Tibial nerve (tissue), 4 donors: ENCODE measurements at regions not wholly inside any gene's neighbourhood (a gene's known extent, or its start where the extent isn't known, plus 50 kb on each side); places are given as distances from the start of the nearest gene placed in this dataset.

ENCODE experiments used
- DNase-seq, 2 donors: peaks; one replicate each; pipeline ENCODE4 v3.0.0-alpha.2; 2019; ENCODE audit warnings: low spot score in 2 of 2
- H3K27ac ChIP-seq, 4 donors: fragments of 200-600 bp; sonication (generic) in 3 of 4; one replicate each; pipeline ENCODE4 v1.5.1; 2017 to 2019; ENCODE audit warnings: mild to moderate bottlenecking in 1 of 4
- H3K27me3 ChIP-seq, 2 donors: fragments of 200-600 bp; sonication (generic) in 1 of 2; one replicate each; pipeline versions ENCODE4 v1.5.1 to v1.6.0; 2017 to 2019
- H3K36me3 ChIP-seq, 3 donors: fragments of 200-600 bp; sonication (generic); one replicate each; pipeline ENCODE4 v1.5.1; 2018 to 2019
- H3K4me1 ChIP-seq, 4 donors: fragments of 200-600 bp; sonication (generic) in 3 of 4; one replicate each; pipeline ENCODE4 v1.5.1; 2017 to 2019
- H3K4me3 ChIP-seq, 4 donors: fragments of 200-600 bp; sonication (generic) in 3 of 4; one replicate each; pipeline ENCODE4 v1.5.1; 2017 to 2019; ENCODE audit warnings: mild to moderate bottlenecking in 1 of 4, moderate library complexity in 1 of 4
- H3K9me3 ChIP-seq, 4 donors: fragments of 200-600 bp; sonication (generic) in 3 of 4; one replicate each; pipeline ENCODE4 v1.5.1; 2017 to 2019
- EP300 ChIP-seq, 2 donors: sonication (generic); formaldehyde crosslinking; IDR thresholded peaks; one replicate each; pipeline ENCODE4 v1.6.1; 2017; ENCODE audit warnings: antibody characterized with exemption in 2 of 2, mild to moderate bottlenecking in 1 of 2
- POLR2A ChIP-seq, 2 donors: fragments of 450-650 bp; IDR thresholded peaks; one replicate each; pipeline ENCODE4 v1.6.1; 2017; ENCODE audit warnings: antibody characterized with exemption in 2 of 2, mild to moderate bottlenecking in 2 of 2, moderate library complexity in 2 of 2
- WGBS, 2 donors: methylation state at CpG; one replicate each; pipeline ENCODE4 v1.1.5; 2018; 5-methylcytosine and 5-hydroxymethylcytosine counted together
- TF ChIP-seq, protein P1 (sequence below), 5 experiments: fragments of 200-600 bp in 3 of 5; fragments of 450-650 bp in 2 of 5; sonication (generic) in 3 of 5; IDR thresholded peaks; one replicate each; pipeline ENCODE4 v1.5.1; 2016 to 2019; ENCODE audit warnings: antibody characterized with exemption in 5 of 5, mild to moderate bottlenecking in 3 of 5, moderate library complexity in 2 of 5

- H3K4me1 ChIP-seq = no peaks in the 10 kb centered on the region
- no peaks in the 10 kb centered on the region for H3K36me3 ChIP-seq
- TF ChIP-seq, protein P1, sequence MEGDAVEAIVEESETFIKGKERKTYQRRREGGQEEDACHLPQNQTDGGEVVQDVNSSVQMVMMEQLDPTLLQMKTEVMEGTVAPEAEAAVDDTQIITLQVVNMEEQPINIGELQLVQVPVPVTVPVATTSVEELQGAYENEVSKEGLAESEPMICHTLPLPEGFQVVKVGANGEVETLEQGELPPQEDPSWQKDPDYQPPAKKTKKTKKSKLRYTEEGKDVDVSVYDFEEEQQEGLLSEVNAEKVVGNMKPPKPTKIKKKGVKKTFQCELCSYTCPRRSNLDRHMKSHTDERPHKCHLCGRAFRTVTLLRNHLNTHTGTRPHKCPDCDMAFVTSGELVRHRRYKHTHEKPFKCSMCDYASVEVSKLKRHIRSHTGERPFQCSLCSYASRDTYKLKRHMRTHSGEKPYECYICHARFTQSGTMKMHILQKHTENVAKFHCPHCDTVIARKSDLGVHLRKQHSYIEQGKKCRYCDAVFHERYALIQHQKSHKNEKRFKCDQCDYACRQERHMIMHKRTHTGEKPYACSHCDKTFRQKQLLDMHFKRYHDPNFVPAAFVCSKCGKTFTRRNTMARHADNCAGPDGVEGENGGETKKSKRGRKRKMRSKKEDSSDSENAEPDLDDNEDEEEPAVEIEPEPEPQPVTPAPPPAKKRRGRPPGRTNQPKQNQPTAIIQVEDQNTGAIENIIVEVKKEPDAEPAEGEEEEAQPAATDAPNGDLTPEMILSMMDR (IDR thresholded peaks at IDR 0.05) = no peak
- TF ChIP-seq EP300 (IDR thresholded peaks at IDR 0.05) (no peak), POLR2A (IDR thresholded peaks at IDR 0.05) (no peak)
- no peak for DNase-seq
- H3K4me3 ChIP-seq = no peak overlapping the region
- no peaks in the 10 kb centered on the region for H3K27me3 ChIP-seq
- no peak overlapping the region for H3K27ac ChIP-seq
- 51 to 57% methylated on average over 4 of the region's 4 CpGs for WGBS, 2 donors
- H3K9me3 ChIP-seq = no peaks in the 10 kb centered on the region
Measured at GRCh38 chr6:12221856-12222255, 68.3 kb upstream of the EDN1 start.

DNA sequence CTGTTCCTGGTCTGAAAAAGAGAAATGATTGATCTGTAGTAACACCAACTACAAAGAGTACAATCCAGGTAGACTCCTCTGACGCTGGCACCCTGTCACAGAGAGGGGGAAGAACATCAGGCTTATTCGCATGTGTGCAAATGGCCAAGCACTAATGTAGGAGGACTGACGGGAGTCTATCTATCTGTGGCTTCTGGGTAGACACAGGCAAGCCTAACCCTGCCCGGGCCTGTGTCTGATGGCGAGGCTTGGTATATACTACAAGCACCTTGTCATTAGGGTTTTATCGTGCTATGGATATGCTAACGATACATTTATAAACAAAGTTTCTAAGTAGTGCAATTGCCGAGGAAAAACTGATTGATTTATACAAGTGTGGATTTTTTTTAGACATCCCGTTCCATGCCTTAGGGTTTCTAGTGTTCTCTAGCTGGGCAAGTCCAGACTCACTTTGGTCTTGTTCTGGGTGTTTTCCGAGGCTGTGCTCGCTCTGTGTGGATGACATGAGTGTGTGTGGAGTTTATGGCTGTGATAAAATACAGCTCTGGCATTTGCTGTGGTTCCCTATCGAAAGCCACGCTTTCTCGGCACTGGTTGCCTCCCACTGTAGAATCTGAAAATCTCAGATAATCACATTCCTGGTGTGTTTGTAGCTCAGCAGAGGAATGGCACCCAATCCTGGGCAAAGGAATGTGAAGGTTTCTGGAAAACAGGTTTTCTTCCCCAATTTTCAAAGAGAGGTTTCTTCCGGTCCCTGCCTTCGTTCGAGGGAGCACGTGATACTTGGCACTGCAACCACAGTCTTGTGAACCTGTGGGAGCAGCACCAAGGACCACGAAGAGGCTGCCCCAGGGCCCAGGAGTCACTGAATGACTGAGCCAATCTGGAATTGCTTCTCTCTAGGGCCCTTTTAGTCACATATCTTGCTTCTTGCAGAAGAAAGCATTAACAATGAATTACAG is 67.5 kb upstream of the EDN1 start:
- Histone ChIP-seq H3K27me3 (no peaks in the 10 kb centered on the region), H3K27ac (no peak overlapping the region), H3K4me1 (no peaks in the 10 kb centered on the region), H3K4me3 (no peak overlapping the region), H3K36me3 (no peaks in the 10 kb centered on the region), H3K9me3 (no peaks in the 10 kb centered on the region)
- no peak for TF ChIP-seq POLR2A (IDR thresholded peaks at IDR 0.05)
- no peak for TF ChIP-seq EP300 (IDR thresholded peaks at IDR 0.05)
- TF ChIP-seq, protein P1 (IDR thresholded peaks at IDR 0.05) = no peak
- WGBS, 2 donors = 89 to 91% methylated on average over 19 of the region's 19 CpGs
- no peak for DNase-seq

- H3K4me1 ChIP-seq = no peaks in the 10 kb centered on the region
- H3K4me3 ChIP-seq = no peak overlapping the region
- TF ChIP-seq EP300 (IDR thresholded peaks at IDR 0.05) = no peak
- no peaks in the 10 kb centered on the region for H3K36me3 ChIP-seq
- 92 to 94% methylated on average over 5 of the region's 5 CpGs for WGBS, 2 donors
- H3K9me3 ChIP-seq = no peaks in the 10 kb centered on the region
- H3K27ac ChIP-seq = no peak overlapping the region
- DNase-seq = no peak
- no peaks in the 10 kb centered on the region for H3K27me3 ChIP-seq
Measured at GRCh38 chr6:12223383-12223782, 66.8 kb upstream of the EDN1 start.

DNA sequence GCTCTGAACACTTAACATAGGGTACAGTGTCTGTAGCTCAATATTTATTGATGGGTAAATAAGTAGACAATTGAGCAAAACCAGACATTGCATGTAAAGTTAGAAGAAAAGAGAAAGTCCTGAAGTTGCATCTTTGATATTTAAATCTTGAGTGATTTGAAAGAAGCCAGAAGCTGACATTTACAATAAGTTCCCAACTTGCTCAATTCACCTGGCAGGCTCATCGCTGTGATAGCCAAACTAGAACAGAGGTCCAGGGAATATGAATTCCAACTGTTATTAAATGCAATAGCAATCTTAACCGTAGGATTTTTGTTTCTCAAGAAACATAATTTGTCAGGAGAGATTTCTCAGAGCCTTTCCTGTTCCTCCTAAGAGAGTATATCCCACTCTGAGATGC is 65.9 kb upstream of the EDN1 start:
- WGBS, 2 donors = 79 to 88% methylated on average over 2 of the region's 2 CpGs
- H3K27me3 ChIP-seq = no peaks in the 10 kb centered on the region

DNA sequence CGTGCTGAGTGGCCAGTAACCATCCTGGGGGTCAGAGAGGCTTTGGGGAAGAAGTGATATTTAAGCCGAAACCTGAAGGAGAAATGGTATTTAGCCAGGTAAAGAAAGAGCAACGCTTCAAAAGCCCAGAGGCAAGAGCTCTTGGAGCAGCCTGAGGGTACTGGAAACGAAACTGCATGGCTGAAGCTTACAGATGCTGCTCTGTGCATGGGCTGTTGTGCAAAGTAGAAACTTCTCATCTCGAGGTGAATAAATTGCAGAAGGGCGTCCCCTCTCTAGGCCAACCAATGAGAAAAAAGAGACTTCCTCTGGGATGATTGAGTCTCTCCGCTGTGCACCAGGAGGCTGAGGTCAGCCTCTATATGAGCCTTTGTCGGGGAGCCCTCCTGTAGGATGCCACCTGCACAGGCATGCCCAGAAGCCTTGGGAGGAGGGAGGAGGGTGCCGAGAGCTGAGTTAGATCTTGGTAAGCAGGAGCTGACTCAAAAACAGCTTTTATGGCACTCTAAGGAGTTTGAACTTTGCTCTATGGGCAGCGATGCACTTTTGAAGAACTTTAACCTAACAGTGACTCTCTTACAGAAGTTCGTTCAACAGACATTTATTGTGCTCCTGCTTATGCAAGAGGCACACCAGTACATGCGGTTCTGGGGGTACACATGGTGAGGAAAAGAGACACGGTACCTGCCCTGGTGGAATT is 61.6 kb upstream of the EDN1 start:
- Histone ChIP-seq H3K27me3 (no peaks in the 10 kb centered on the region), H3K9me3 (no peaks in the 10 kb centered on the region), H3K4me1 (peaks cover 0 to 2% (median under 1%) of the 10 kb centered on the region in 4 donors), H3K4me3 (no peak overlapping the region), H3K27ac (no peak overlapping the region), H3K36me3 (no peaks in the 10 kb centered on the region)
- WGBS, 2 donors = 53 to 55% methylated on average over 13 of the region's 13 CpGs
- DNase-seq = no peak
- TF ChIP-seq, protein P1 (IDR thresholded peaks at IDR 0.05) = no peak
- no peak for TF ChIP-seq POLR2A (IDR thresholded peaks at IDR 0.05)
- TF ChIP-seq EP300 (IDR thresholded peaks at IDR 0.05) = no peak

More for the DNA sequence above, 65.9 kb upstream of the EDN1 start:
- Histone ChIP-seq H3K27ac (no peak overlapping the region), H3K9me3 (no peaks in the 10 kb centered on the region), H3K4me1 (no peaks in the 10 kb centered on the region), H3K36me3 (no peaks in the 10 kb centered on the region), H3K4me3 (no peak overlapping the region)
- no peak for DNase-seq
- TF ChIP-seq, protein P1 (IDR thresholded peaks at IDR 0.05) = no peak
- TF ChIP-seq EP300 (IDR thresholded peaks at IDR 0.05) (no peak), POLR2A (IDR thresholded peaks at IDR 0.05) (no peak)
